ENCODE measurements at regions not wholly inside any gene's neighbourhood (a gene's known extent, or its start where the extent isn't known, plus 50 kb on each side); places are given as distances from the start of the nearest gene placed in this dataset.

- H3K4me3 ChIP-seq (ENCODE audit: low read depth, low read length): no peak overlapping the region
- in situ Hi-C loops (cut with HindIII; ENCODE audit: low sequenced_read_pairs): no loop called here
- DNase-seq (ENCODE audit: low read depth): no peak
Observed at GRCh38 chr1:199010492-199010891, 371.7 kb downstream of the PTPRC start.

GRCh38 chr1:199010933-199011332 is 372.1 kb downstream of the PTPRC start:
- no peak for TF ChIP-seq CTCF (IDR thresholded peaks at IDR 0.05; ENCODE audit: low read depth, low read length, missing control alignments)
- no peak overlapping the region for H3K4me3 ChIP-seq (ENCODE audit: low read depth, low read length)
- in situ Hi-C loops (cut with HindIII; ENCODE audit: low sequenced_read_pairs): no loop called here
- DNase-seq (ENCODE audit: low read depth): no peak

More at GRCh38 chr1:199010492-199010891, 371.7 kb downstream of the PTPRC start:
- no peak for TF ChIP-seq CTCF (IDR thresholded peaks at IDR 0.05; ENCODE audit: low read depth, low read length, missing control alignments)

- no peak overlapping the region for H3K4me3 ChIP-seq (ENCODE audit: low read depth, low read length)
- in situ Hi-C loops (cut with HindIII; ENCODE audit: low sequenced_read_pairs): no loop called here
- no peak for TF ChIP-seq CTCF (IDR thresholded peaks at IDR 0.05; ENCODE audit: low read depth, low read length, missing control alignments)
- no peak for DNase-seq (ENCODE audit: low read depth)
Observed at GRCh38 chr1:199015799-199016198, 377.0 kb downstream of the PTPRC start.

GRCh38 chr1:199018471-199019135 is 379.8 kb downstream of the PTPRC start:
- no peak overlapping the region for H3K4me3 ChIP-seq (ENCODE audit: low read depth, low read length)
- in situ Hi-C loops (cut with HindIII; ENCODE audit: low sequenced_read_pairs): no loop called here
- no peak for DNase-seq (ENCODE audit: low read depth)
- TF ChIP-seq CTCF (IDR thresholded peaks at IDR 0.05; ENCODE audit: low read depth, low read length, missing control alignments): no peak

- H3K4me3 ChIP-seq (ENCODE audit: low read depth, low read length): no peak overlapping the region
- DNase-seq (ENCODE audit: low read depth): no peak
- in situ Hi-C loops (cut with HindIII; ENCODE audit: low sequenced_read_pairs): no loop called here
- no peak for TF ChIP-seq CTCF (IDR thresholded peaks at IDR 0.05; ENCODE audit: low read depth, low read length, missing control alignments)
Observed at GRCh38 chr1:199020051-199020450, 381.2 kb downstream of the PTPRC start.

- H3K4me3 ChIP-seq (ENCODE audit: low read depth, low read length): no peak overlapping the region
- in situ Hi-C loops (cut with HindIII; ENCODE audit: low sequenced_read_pairs): no loop called here
- TF ChIP-seq CTCF (IDR thresholded peaks at IDR 0.05; ENCODE audit: low read depth, low read length, missing control alignments): no peak
- DNase-seq (ENCODE audit: low read depth): no peak
Observed at GRCh38 chr1:199020904-199021303, 382.1 kb downstream of the PTPRC start.
